K562 (cell line): ENCODE measurements at regions not wholly inside any gene's neighbourhood (a gene's known extent, or its start where the extent isn't known, plus 50 kb on each side); places are given as distances from the start of the nearest gene placed in this dataset.

Experiments used
- ATAC-seq: fragments of 200-7000 bp; cut with Tn5 transposase; 3 replicates; pipeline ENCODE4 v1.9.1; 2020; ENCODE audit warnings: moderate library complexity
- BruUV-seq: library from RNA; stranded (reverse); fragments of 400-500 nt; replicated peaks from 2 replicates; lab custom pipeline; 2021; lab: Mats Ljungman, UMichigan
- CTCF ChIA-PET: fragments of 300-600 bp; formaldehyde crosslinking; extraction: SDS; loops from one replicate; lab custom pipeline; 2021; ENCODE audit warnings: low intra/inter-chr PET ratio; lab: Yijun Ruan, JAX
- POLR2A ChIA-PET: fragments of 300-600, 350-650 bp; sonication (Branson Sonifier 250); formaldehyde crosslinking; extraction: SDS; loops from one replicate; lab custom pipeline; 2021; ENCODE audit warnings: antibody characterized with exemption, inconsistent platforms; lab: Yijun Ruan, JAX
- DNase-seq, 4 experiments: peaks; one replicate each; pipeline versions ENCODE4 v3.0.0 to v3.0.0-alpha.2; 2011 to 2018; ENCODE audit warnings: low spot score in 3 of 4, mixed read lengths in 3 of 4; ENCODE audit errors: extremely low read depth in 1 of 4
- FAIRE-seq: peaks from 2 replicates; lab custom pipeline; 2011; peaks lifted over from hg19 to GRCh38; lab: Jason Lieb, UNC
- H2AFZ ChIP-seq: 2 replicates; pipeline ENCODE4 v1.6.0; 2011; ENCODE audit warnings: low read depth, low read length, control low read depth, inconsistent platforms
- H3K27ac ChIP-seq: fragments of 200-600 bp; 3 replicates; pipeline ENCODE4 v1.8.0; 2011; ENCODE audit warnings: low read depth, mild to moderate bottlenecking, control low read depth, inconsistent platforms, low read length, moderate library complexity, mixed read lengths; ENCODE audit errors: extremely low read depth
- H3K27me3 ChIP-seq, 2 experiments: fragments of 300-600 bp in 1 of 2; 2 replicates in 1 of 2; 3 replicates in 1 of 2; pipeline versions ENCODE4 v1.6.0 to v1.8.0; 2011; ENCODE audit warnings: inconsistent platforms in 2 of 2, low read length in 2 of 2, mild to moderate bottlenecking in 1 of 2, mixed read lengths in 1 of 2, moderate library complexity in 1 of 2; ENCODE audit not compliant: control insufficient read depth in 2 of 2, insufficient read depth in 2 of 2
- H3K36me3 ChIP-seq: fragments of 300-600 bp; 3 replicates; pipeline ENCODE4 v1.8.0; 2011; ENCODE audit warnings: mild to moderate bottlenecking, low read length, inconsistent platforms; ENCODE audit not compliant: control insufficient read depth, insufficient read depth
- H3K4me1 ChIP-seq, 2 experiments: fragments of 200-600 bp in 1 of 2; replicated peaks in 1 of 2; 2 replicates in 1 of 2; 3 replicates in 1 of 2; pipeline versions ENCODE4 v1.5.1 to v1.8.0; 2011; ENCODE audit warnings: inconsistent platforms in 2 of 2, low read length in 2 of 2, mild to moderate bottlenecking in 1 of 2, mixed read lengths in 1 of 2, moderate library complexity in 1 of 2; ENCODE audit not compliant: control insufficient read depth in 2 of 2, insufficient read depth in 2 of 2
- H3K4me2 ChIP-seq: 2 replicates; pipeline ENCODE4 v1.6.1; 2011; ENCODE audit warnings: low read length, control low read depth, inconsistent platforms, mixed read lengths; ENCODE audit not compliant: insufficient read depth
- H3K4me3 ChIP-seq: fragments of 200-600 bp; sonication (generic), shearing (Covaris generic); 2 replicates; pipeline ENCODE4 v1.5.1; 2016; ENCODE audit warnings: control low read depth, inconsistent platforms
- H3K79me2 ChIP-seq: fragments of 200-600 bp; 3 replicates; pipeline ENCODE4 v1.8.0; 2011; ENCODE audit warnings: low read length, inconsistent platforms; ENCODE audit not compliant: control insufficient read depth, insufficient read depth
- H3K9ac ChIP-seq, 2 experiments: 2 replicates each; pipeline versions ENCODE4 v1.6.0 to v1.6.1; 2011; ENCODE audit warnings: low read depth in 2 of 2, low read length in 2 of 2, control low read depth in 1 of 2, inconsistent platforms in 1 of 2, mild to moderate bottlenecking in 1 of 2, mixed read lengths in 1 of 2; ENCODE audit not compliant: insufficient read depth in 1 of 2
- H3K9me1 ChIP-seq: one replicate; pipeline ENCODE4 v1.6.0; 2011; ENCODE audit warnings: inconsistent platforms, mild to moderate bottlenecking, low read length, moderate library complexity; ENCODE audit not compliant: control insufficient read depth, insufficient read depth
- H3K9me3 ChIP-seq: replicated peaks from 2 replicates; pipeline ENCODE4 v1.5.1; 2011; ENCODE audit warnings: low read depth, low read length, inconsistent platforms; ENCODE audit not compliant: control insufficient read depth, insufficient read depth
- H4K20me1 ChIP-seq: replicated peaks from 2 replicates; pipeline ENCODE4 v1.6.1; 2011; ENCODE audit warnings: low read length, inconsistent platforms, mixed read lengths; ENCODE audit not compliant: control insufficient read depth, insufficient read depth
- CAMTA2 ChIP-seq: fragments of 250-450 bp; sonication (Bioruptor Pico); conservative IDR thresholded peaks from 2 replicates; pipeline ENCODE4 v1.5.1; 2022
- DPF2 ChIP-seq: fragments of 450-650 bp; IDR thresholded peaks from 2 replicates; pipeline ENCODE4 v1.6.1; 2016
- ERF ChIP-seq: fragments of 450-650 bp; formaldehyde crosslinking; IDR thresholded peaks from 2 replicates; pipeline ENCODE4 v1.4.0; 2020; ENCODE audit warnings: mild to moderate bottlenecking, mixed read lengths
- ESRRA ChIP-seq: fragments of 450-650 bp; IDR thresholded peaks from 2 replicates; pipeline ENCODE4 v1.6.1; 2014; ENCODE audit warnings: low read depth, mild to moderate bottlenecking, moderate library complexity, borderline replicate concordance
- GABPB2 ChIP-seq: fragments of 250-450 bp; sonication (Bioruptor Pico); conservative IDR thresholded peaks from 2 replicates; pipeline ENCODE4 v1.5.1; 2021; ENCODE audit warnings: mild to moderate bottlenecking
- KLF16 ChIP-seq: IDR thresholded peaks from 2 replicates; pipeline ENCODE4 v1.6.1; 2016; ENCODE audit warnings: antibody characterized with exemption
- RCOR1 ChIP-seq, 2 experiments: IDR thresholded peaks; 2 replicates each; pipeline ENCODE4 v1.6.1; 2012; ENCODE audit warnings: low read depth in 2 of 2, low read length in 2 of 2, borderline replicate concordance in 1 of 2, improper control_type of control experiment in 1 of 2
- STAT6 ChIP-seq: sonication (generic); formaldehyde crosslinking; IDR thresholded peaks from 2 replicates; pipeline ENCODE4 v1.8.1; 2023; ENCODE audit warnings: mild to moderate bottlenecking, missing genetic modification reagents
- ZBTB7A ChIP-seq: IDR thresholded peaks from 2 replicates; pipeline ENCODE4 v1.6.1; 2011; ENCODE audit warnings: low read depth, mild to moderate bottlenecking, low read length, moderate library complexity, borderline replicate concordance; ENCODE audit not compliant: control insufficient read depth
- ZNF311 ChIP-seq: fragments of 250-450 bp; sonication (Bioruptor Pico); IDR thresholded peaks from 2 replicates; pipeline ENCODE4 v1.4.0; 2020; ENCODE audit warnings: mild to moderate bottlenecking, moderate library complexity
- ZNF766 ChIP-seq: fragments of 200-800 bp; sonication (Bioruptor generic); conservative IDR thresholded peaks from 2 replicates; pipeline ENCODE4 v1.6.1; 2016; ENCODE audit warnings: missing genetic modification characterization, missing compliant biosample characterization
- WGBS: fragments of 100-300 bp; shearing (Covaris generic); methylation state at CpG from one replicate; pipeline ENCODE4 v1.1.6; 2016; ENCODE audit warnings: low coverage, mixed read lengths; ENCODE audit not compliant: insufficient coverage; ENCODE audit errors: missing lambda C conversion rate; 5-methylcytosine and 5-hydroxymethylcytosine counted together
- in situ Hi-C: fragments of 300-500 bp; cut with MboI; formaldehyde crosslinking; loops from 4 replicates; pipeline ENCODE4 v1.15.0; 2018; ENCODE audit warnings: inconsistent platforms, mixed read lengths
- intact Hi-C: fragments of 100-400 bp; cut with micrococcal nuclease; formaldehyde crosslinking; loops from 2 replicates; pipeline ENCODE4 v1.14.2; 2022
- TF ChIP-seq, protein P1 (sequence below), 2 experiments: IDR thresholded peaks; 2 replicates each; pipeline ENCODE4 v1.6.1; 2012; ENCODE audit warnings: improper control_type of control experiment in 2 of 2, low read depth in 2 of 2, low read length in 2 of 2, borderline replicate concordance in 1 of 2

DNA sequence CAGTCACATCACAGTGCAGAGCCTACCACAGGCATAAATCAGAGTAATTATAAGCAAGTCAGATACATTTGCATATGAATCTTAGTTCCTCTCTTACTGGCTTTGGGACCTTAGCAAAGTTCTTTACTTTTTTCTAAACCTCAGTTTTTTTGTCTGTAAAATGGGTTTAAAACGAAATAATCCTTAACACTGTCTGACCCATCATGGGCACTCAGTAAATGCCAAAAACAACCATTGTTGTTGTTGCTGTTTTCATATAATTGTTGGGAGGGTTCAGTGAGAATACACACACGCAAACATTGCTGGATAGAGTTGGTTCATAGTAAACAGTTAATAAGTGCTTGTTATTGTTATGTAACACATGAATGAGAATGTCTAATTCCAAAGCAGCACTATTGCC is 184.9 kb downstream of the BLID start:
- ATAC-seq (no peak), DNase-seq (no peak), FAIRE-seq (no peak)
- Histone ChIP-seq H4K20me1 (no peaks in the 10 kb centered on the region), H3K36me3 (no peaks in the 10 kb centered on the region), H3K27ac (no peak overlapping the region), H3K27me3 (no peaks in the 10 kb centered on the region), H3K4me3 (no peak overlapping the region), H3K4me2 (no peak overlapping the region), H3K4me1 (no peaks in the 10 kb centered on the region), H3K9me1 (no peaks in the 10 kb centered on the region), H3K79me2 (no peaks in the 10 kb centered on the region), H2AFZ (no peak overlapping the region), H3K9me3 (no peaks in the 10 kb centered on the region), H3K9ac (no peak overlapping the region)
- TF ChIP-seq ZNF766 (CRISPR knock-in tag) (no peak), ZNF311 (no peak), ESRRA (no peak), RCOR1 (IDR thresholded peaks at IDR 0.05; ENCODE audit: borderline replicate concordance in 1 of 2, low read depth in 2 of 2, low read length in 2 of 2) (no peak), GABPB2 (no peak), CAMTA2 (CRISPR knock-in tag) (no peak), STAT6 (CRISPR knock-in tag) (no peak), DPF2 (no peak), KLF16 (no peak), ERF (CRISPR knock-in tag) (no peak), ZBTB7A (no peak)
- TF ChIP-seq, protein P1, sequence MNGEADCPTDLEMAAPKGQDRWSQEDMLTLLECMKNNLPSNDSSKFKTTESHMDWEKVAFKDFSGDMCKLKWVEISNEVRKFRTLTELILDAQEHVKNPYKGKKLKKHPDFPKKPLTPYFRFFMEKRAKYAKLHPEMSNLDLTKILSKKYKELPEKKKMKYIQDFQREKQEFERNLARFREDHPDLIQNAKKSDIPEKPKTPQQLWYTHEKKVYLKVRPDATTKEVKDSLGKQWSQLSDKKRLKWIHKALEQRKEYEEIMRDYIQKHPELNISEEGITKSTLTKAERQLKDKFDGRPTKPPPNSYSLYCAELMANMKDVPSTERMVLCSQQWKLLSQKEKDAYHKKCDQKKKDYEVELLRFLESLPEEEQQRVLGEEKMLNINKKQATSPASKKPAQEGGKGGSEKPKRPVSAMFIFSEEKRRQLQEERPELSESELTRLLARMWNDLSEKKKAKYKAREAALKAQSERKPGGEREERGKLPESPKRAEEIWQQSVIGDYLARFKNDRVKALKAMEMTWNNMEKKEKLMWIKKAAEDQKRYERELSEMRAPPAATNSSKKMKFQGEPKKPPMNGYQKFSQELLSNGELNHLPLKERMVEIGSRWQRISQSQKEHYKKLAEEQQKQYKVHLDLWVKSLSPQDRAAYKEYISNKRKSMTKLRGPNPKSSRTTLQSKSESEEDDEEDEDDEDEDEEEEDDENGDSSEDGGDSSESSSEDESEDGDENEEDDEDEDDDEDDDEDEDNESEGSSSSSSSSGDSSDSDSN (IDR thresholded peaks at IDR 0.05; ENCODE audit: borderline replicate concordance in 1 of 2, low read depth in 2 of 2, low read length in 2 of 2) = no peak
- intact Hi-C loops (no loop called here), in situ Hi-C loops (no loop called here)
- POLR2A ChIA-PET = no interaction called here
- BruUV-seq = no TSS peak
- CTCF ChIA-PET = no interaction called here
- 5% methylated on average over 2 of the region's 2 CpGs for WGBS
